ENCODE measurements at regions not wholly inside any gene's neighbourhood (a gene's known extent, or its start where the extent isn't known, plus 50 kb on each side); places are given as distances from the start of the nearest gene placed in this dataset.
"Not testable (repeated sequence)": the region's sequence is repeated elsewhere in the genome, so short reads cannot be mapped to it uniquely, and the experiment has no call there.

DNA sequence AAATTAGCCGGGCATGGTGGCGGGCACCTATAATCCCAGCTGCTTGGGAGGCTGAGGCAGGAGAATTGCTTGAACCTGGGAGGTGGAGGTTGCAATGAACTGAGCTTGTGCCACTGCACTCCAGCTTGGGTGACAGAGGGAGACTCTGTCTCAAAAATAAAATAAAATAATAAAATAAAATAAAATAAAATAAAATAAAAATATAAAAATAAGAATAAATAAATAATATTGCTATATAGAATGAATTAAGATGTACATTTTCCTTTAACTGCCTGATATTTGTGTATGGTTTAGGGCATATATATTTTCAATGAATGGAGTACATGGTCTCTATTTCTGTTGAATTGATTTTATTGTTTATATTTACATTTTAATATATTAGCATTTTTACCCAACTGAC lies 1156.7 kb upstream of the PRR20A start:
- not testable (repeated sequence) for TF ChIP-seq POLR2A, EP300 (IDR thresholded peaks at IDR 0.05)
- TF ChIP-seq, protein P1, sequence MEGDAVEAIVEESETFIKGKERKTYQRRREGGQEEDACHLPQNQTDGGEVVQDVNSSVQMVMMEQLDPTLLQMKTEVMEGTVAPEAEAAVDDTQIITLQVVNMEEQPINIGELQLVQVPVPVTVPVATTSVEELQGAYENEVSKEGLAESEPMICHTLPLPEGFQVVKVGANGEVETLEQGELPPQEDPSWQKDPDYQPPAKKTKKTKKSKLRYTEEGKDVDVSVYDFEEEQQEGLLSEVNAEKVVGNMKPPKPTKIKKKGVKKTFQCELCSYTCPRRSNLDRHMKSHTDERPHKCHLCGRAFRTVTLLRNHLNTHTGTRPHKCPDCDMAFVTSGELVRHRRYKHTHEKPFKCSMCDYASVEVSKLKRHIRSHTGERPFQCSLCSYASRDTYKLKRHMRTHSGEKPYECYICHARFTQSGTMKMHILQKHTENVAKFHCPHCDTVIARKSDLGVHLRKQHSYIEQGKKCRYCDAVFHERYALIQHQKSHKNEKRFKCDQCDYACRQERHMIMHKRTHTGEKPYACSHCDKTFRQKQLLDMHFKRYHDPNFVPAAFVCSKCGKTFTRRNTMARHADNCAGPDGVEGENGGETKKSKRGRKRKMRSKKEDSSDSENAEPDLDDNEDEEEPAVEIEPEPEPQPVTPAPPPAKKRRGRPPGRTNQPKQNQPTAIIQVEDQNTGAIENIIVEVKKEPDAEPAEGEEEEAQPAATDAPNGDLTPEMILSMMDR (IDR thresholded peaks at IDR 0.05) = not testable (repeated sequence)

All from stomach (tissue), 4 donors.